ENCODE measurements at regions not wholly inside any gene's neighbourhood (a gene's known extent, or its start where the extent isn't known, plus 50 kb on each side); places are given as distances from the start of the nearest gene placed in this dataset.

- DNase-seq (ENCODE audit: low read depth, low spot score) (no peak), FAIRE-seq (no peak), ATAC-seq (no peak)
- Histone ChIP-seq H3K27me3 (replicated peaks in 1 of 2; ENCODE audit: control insufficient read depth in 2 of 2, insufficient read depth in 2 of 2, low read length in 1 of 2) (no peaks in the 10 kb centered on the region), H3K4me3 (no peak overlapping the region), H4K20me1 (ENCODE audit: control insufficient read depth, insufficient read depth) (no peaks in the 10 kb centered on the region), H3K27ac (ENCODE audit: control insufficient read depth, insufficient read depth) (no peak overlapping the region), H3K9me3 (replicated peaks; ENCODE audit: control insufficient read depth, insufficient read depth, low read length) (no peaks in the 10 kb centered on the region; the same call in 2 of the 3 replicates), H3K79me2 (ENCODE audit: control insufficient read depth, insufficient read depth, low read length) (no peaks in the 10 kb centered on the region), H2AFZ (ENCODE audit: control insufficient read depth, low read depth, low read length) (no peak overlapping the region), H3K36me3 (ENCODE audit: control insufficient read depth in 2 of 2, insufficient read depth in 2 of 2, low read length in 1 of 2) (no peaks in the 10 kb centered on the region), H3K4me2 (ENCODE audit: control insufficient read depth, insufficient read depth) (no peak overlapping the region), H3K4me1 (ENCODE audit: control insufficient read depth, insufficient read depth, low read length) (no peaks in the 10 kb centered on the region), H3K9ac (ENCODE audit: control insufficient read depth, insufficient read depth, low read length) (no peak overlapping the region)
- intact Hi-C loops (cut with micrococcal nuclease; ENCODE audit: unreplicated experiment) (no loop called here), in situ Hi-C loops (cut with MboI) (no loop called here)
- SMC1A ChIA-PET (ENCODE audit: uncharacterized antibody, unreplicated experiment), result no interaction called here
- POLR2A ChIA-PET, result no interaction called here
- no TSS peak for BruUV-seq (replicated peaks)
- RAD21 ChIA-PET (ENCODE audit: unreplicated experiment), result no interaction called here
- 18% methylated on average over 6 of the region's 6 CpGs for WGBS (ENCODE audit: insufficient coverage, insufficient replicate concordance, low lambda C conversion rate, missing lambda C conversion rate)
- CTCF ChIA-PET, result no interaction called here
- TF ChIP-seq IRF5 (IDR thresholded peaks at IDR 0.05; ENCODE audit: borderline replicate concordance) (no peak), HDGF (IDR thresholded peaks at IDR 0.05) (no peak), LARP7 (IDR thresholded peaks at IDR 0.05) (no peak), NFYA (IDR thresholded peaks at IDR 0.05; ENCODE audit: borderline replicate concordance, low read depth, low read length) (no peak), ZNF207 (IDR thresholded peaks at IDR 0.05; ENCODE audit: borderline replicate concordance) (no peak), PML (IDR thresholded peaks at IDR 0.05; ENCODE audit: low read length) (no peak), MYC (IDR thresholded peaks at IDR 0.05; ENCODE audit: insufficient read depth, insufficient read length, insufficient replicate concordance, low read length, severe bottlenecking) (no peak), PAX5 (IDR thresholded peaks at IDR 0.05; ENCODE audit: borderline replicate concordance, low read depth, low read length) (no peak)
Observed at GRCh38 chr10:29926693-29927048, 132.7 kb downstream of the JCAD start.
